ENCODE measurements at regions not wholly inside any gene's neighbourhood (a gene's known extent, or its start where the extent isn't known, plus 50 kb on each side); places are given as distances from the start of the nearest gene placed in this dataset.
"Not testable (repeated sequence)": the region's sequence is repeated elsewhere in the genome, so short reads cannot be mapped to it uniquely, and the experiment has no call there.

- TF ChIP-seq CTCF (conservative IDR thresholded peaks at IDR 0.05; ENCODE audit: low read depth, low read length); EZH2 (IDR thresholded peaks at IDR 0.05; ENCODE audit: low read length, unreplicated experiment): not testable (repeated sequence)
Measured at GRCh38 chrX:131885042-131885441, 138.1 kb upstream of the STK26 start.
